SU-DHL-6 (cell line): ENCODE measurements at regions not wholly inside any gene's neighbourhood (a gene's known extent, or its start where the extent isn't known, plus 50 kb on each side); places are given as distances from the start of the nearest gene placed in this dataset.

Source experiments
- H2AFZ ChIP-seq: fragments of 200-600 bp; sonication (generic); 2 replicates; pipeline ENCODE4 v1.6.1; 2014; ENCODE audit warnings: low read depth, mild to moderate bottlenecking, moderate library complexity, mixed read lengths, antibody characterized with exemption, low read length; ENCODE audit not compliant: severe bottlenecking
- H3F3A ChIP-seq: fragments of 200-600 bp; shearing (Covaris generic); 2 replicates; pipeline ENCODE4 v1.6.0; 2016; ENCODE audit warnings: antibody characterized with exemption, mild to moderate bottlenecking; ENCODE audit not compliant: insufficient read depth
- H3K27ac ChIP-seq: fragments of 200-600 bp; sonication (generic); 2 replicates; pipeline ENCODE4 v1.5.1; 2016; ENCODE audit warnings: low read depth, mild to moderate bottlenecking, low read length, moderate library complexity, mixed read lengths
- H3K27me3 ChIP-seq: fragments of 200-600 bp; sonication (generic), shearing (Covaris generic); 2 replicates; pipeline ENCODE4 v1.6.0; 2014; ENCODE audit warnings: mild to moderate bottlenecking, low read length
- H3K36me3 ChIP-seq: fragments of 200-600 bp; sonication (generic); 2 replicates; pipeline ENCODE4 v1.6.1; 2014; ENCODE audit warnings: mild to moderate bottlenecking, low read length, mixed read lengths
- H3K4me2 ChIP-seq: fragments of 300-600, 200-600 bp; shearing (Covaris generic), sonication (generic); 2 replicates; pipeline ENCODE4 v1.6.0; 2014; ENCODE audit warnings: low read length, low read depth, mild to moderate bottlenecking; ENCODE audit not compliant: poor library complexity, severe bottlenecking
- H3K4me3 ChIP-seq: fragments of 200-600 bp; sonication (generic); 2 replicates; pipeline ENCODE4 v1.5.1; 2014; ENCODE audit warnings: antibody characterized with exemption, low read length, mild to moderate bottlenecking, mixed read lengths; ENCODE audit not compliant: insufficient read depth, poor library complexity, severe bottlenecking
- H3K79me2 ChIP-seq: fragments of 200-600 bp; sonication (generic); 2 replicates; pipeline ENCODE4 v1.6.1; 2014; ENCODE audit warnings: mild to moderate bottlenecking, low read length, moderate library complexity; ENCODE audit not compliant: insufficient read depth
- H3K9ac ChIP-seq: fragments of 200-600 bp; sonication (generic); 2 replicates; pipeline ENCODE4 v1.7.0; 2014; ENCODE audit warnings: mild to moderate bottlenecking, low read length
- H3K9me2 ChIP-seq: fragments of 200-600 bp; sonication (generic); replicated peaks from 2 replicates; pipeline ENCODE4 v1.6.1; 2014; ENCODE audit warnings: low read length; ENCODE audit not compliant: insufficient read depth
- H3K9me3 ChIP-seq: fragments of 200-600 bp; sonication (generic); 2 replicates; pipeline ENCODE4 v1.6.1; 2014; ENCODE audit warnings: low read length, mixed read lengths; ENCODE audit not compliant: insufficient read depth
- H4K20me1 ChIP-seq: fragments of 200-600 bp; sonication (generic); 2 replicates; pipeline ENCODE4 v1.6.1; 2014; ENCODE audit warnings: low read depth, mild to moderate bottlenecking, antibody characterized with exemption, low read length, moderate library complexity, mixed read lengths
- CTCF ChIP-seq: fragments of 200-600 bp; sonication (generic); IDR thresholded peaks from one replicate; pipeline ENCODE4 v1.5.1; 2017; ENCODE audit warnings: antibody characterized with exemption, mild to moderate bottlenecking, low read length, moderate library complexity; ENCODE audit not compliant: insufficient read depth, poor library complexity, severe bottlenecking
- EZH2phosphoT487 ChIP-seq: fragments of 200-600 bp; sonication (generic), shearing (Covaris generic); conservative IDR thresholded peaks from 2 replicates; pipeline ENCODE4 v1.6.1; 2018; ENCODE audit warnings: mild to moderate bottlenecking, antibody characterized with exemption, low read length, moderate library complexity, mixed read lengths

DNA sequence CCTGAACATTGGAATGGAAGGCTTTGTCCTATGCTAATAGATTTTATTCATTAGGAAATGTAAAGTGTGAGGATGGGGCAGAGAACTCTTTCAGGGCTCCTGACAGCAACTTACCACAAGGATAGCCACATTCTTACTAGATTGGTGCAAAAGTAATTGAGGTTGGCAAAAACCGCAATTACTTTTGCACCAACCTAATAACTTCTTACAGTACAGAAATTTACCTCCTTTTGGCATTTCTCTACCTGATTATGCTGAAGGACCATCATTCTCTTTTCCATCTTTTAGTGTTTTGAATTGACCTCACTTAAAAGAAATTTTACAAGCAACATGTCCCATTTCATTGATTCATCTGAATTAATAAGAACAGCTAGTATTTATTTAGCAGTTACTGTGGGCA is 109.2 kb upstream of the AP1S2 start:
- no peak overlapping the region for H3K9ac ChIP-seq
- H3K27ac ChIP-seq, result no peak overlapping the region
- TF ChIP-seq CTCF (no peak), EZH2phosphoT487 (no peak)
- H3K9me2 ChIP-seq, result no peaks in the 10 kb centered on the region
- no peak overlapping the region for H3K4me2 ChIP-seq
- H3F3A ChIP-seq, result no peaks in the 10 kb centered on the region
- H3K4me3 ChIP-seq, result no peak overlapping the region
- no peaks in the 10 kb centered on the region for H3K79me2 ChIP-seq
- no peak overlapping the region for H2AFZ ChIP-seq
- H3K27me3 ChIP-seq, result no peaks in the 10 kb centered on the region
- H3K36me3 ChIP-seq, result no peaks in the 10 kb centered on the region
- H4K20me1 ChIP-seq, result no peaks in the 10 kb centered on the region
- H3K9me3 ChIP-seq, result no peaks in the 10 kb centered on the region

DNA sequence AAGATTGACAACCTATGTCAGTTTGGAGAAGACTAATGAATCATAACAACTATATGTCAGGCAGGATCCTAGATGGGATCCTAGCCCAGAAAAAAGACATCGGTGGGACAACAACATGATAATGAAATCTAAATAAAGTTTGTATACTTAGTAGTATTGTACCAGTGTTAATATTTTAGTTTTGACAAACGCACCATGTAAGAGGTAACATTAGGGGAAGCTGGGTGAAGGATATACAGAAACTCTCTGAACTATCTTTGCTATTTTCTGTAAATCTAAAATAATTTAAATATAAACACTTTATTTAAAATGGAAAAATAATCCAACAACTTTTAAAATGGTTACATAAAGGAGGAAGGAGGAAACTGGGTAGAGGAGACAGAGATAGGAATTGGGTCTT is 105.6 kb upstream of the AP1S2 start:
- Histone ChIP-seq H4K20me1 (no peaks in the 10 kb centered on the region), H3K9me2 (no peaks in the 10 kb centered on the region), H3K9ac (no peak overlapping the region), H3K27me3 (no peaks in the 10 kb centered on the region), H3K36me3 (no peaks in the 10 kb centered on the region), H3K9me3 (no peaks in the 10 kb centered on the region), H3K4me2 (no peak overlapping the region), H3K4me3 (no peak overlapping the region), H3K79me2 (no peaks in the 10 kb centered on the region), H3F3A (no peaks in the 10 kb centered on the region), H3K27ac (no peak overlapping the region), H2AFZ (no peak overlapping the region)
- TF ChIP-seq EZH2phosphoT487, result no peak
- TF ChIP-seq CTCF, result no peak

DNA sequence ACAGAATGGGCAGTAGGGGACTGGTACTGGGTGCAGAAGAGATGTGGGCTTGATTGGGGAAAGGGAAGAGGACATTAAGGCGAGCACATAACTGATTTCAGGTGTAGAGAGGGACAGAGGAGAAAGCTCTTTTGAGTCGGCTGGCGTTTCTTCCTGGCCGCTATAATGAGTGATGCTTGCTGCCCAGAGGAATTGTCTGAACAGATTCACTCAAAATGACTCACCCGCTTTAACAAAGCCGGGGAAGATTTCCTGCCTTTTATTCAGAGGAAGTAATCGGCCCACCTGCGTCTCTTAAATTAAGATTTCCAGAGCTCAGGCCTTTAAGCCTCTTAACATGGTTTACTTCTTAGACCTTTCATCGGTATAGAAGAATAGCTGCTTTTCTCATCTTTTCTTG is 102.1 kb upstream of the AP1S2 start:
- Histone ChIP-seq H3K27ac (no peak overlapping the region), H3K36me3 (no peaks in the 10 kb centered on the region), H3K27me3 (no peaks in the 10 kb centered on the region), H3K9ac (no peak overlapping the region), H3F3A (no peaks in the 10 kb centered on the region), H3K4me3 (no peak overlapping the region), H3K9me3 (no peaks in the 10 kb centered on the region), H2AFZ (no peak overlapping the region), H3K4me2 (no peak overlapping the region), H3K79me2 (no peaks in the 10 kb centered on the region), H4K20me1 (no peaks in the 10 kb centered on the region), H3K9me2 (no peaks in the 10 kb centered on the region)
- TF ChIP-seq EZH2phosphoT487 (no peak), CTCF (no peak)

DNA sequence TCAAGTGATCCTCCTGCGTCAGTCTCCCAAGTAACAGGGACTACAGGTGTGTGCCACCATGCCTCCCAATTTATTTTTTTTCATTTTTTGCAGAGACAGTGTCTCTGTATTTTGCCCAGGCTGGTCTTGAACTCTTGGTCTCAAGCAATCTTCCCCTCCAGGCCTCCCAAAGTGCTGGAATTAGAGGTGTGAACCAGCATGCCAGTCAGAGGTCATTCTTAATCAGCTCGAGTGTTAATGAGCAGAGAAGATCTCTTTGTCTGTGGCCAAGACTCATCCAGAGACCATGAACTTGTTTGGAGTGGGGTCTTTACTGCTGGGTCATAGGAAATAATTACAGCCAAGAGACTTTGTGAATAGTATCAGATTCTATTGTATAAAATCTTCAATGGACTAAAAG is 99.2 kb upstream of the AP1S2 start:
- H3K27ac ChIP-seq, result no peak overlapping the region

More for the DNA sequence above, 99.2 kb upstream of the AP1S2 start:
- no peaks in the 10 kb centered on the region for H3K27me3 ChIP-seq
- TF ChIP-seq CTCF (no peak), EZH2phosphoT487 (no peak)
- no peak overlapping the region for H3K4me2 ChIP-seq
- no peaks in the 10 kb centered on the region for H3K79me2 ChIP-seq
- no peaks in the 10 kb centered on the region for H3F3A ChIP-seq
- H3K9me3 ChIP-seq, result no peaks in the 10 kb centered on the region
- H4K20me1 ChIP-seq, result no peaks in the 10 kb centered on the region
- no peaks in the 10 kb centered on the region for H3K9me2 ChIP-seq
- H3K4me3 ChIP-seq, result no peak overlapping the region
- H2AFZ ChIP-seq, result no peak overlapping the region
- no peak overlapping the region for H3K9ac ChIP-seq
- no peaks in the 10 kb centered on the region for H3K36me3 ChIP-seq
